ENCODE measurements at regions not wholly inside any gene's neighbourhood (a gene's known extent, or its start where the extent isn't known, plus 50 kb on each side); places are given as distances from the start of the nearest gene placed in this dataset.

DNA sequence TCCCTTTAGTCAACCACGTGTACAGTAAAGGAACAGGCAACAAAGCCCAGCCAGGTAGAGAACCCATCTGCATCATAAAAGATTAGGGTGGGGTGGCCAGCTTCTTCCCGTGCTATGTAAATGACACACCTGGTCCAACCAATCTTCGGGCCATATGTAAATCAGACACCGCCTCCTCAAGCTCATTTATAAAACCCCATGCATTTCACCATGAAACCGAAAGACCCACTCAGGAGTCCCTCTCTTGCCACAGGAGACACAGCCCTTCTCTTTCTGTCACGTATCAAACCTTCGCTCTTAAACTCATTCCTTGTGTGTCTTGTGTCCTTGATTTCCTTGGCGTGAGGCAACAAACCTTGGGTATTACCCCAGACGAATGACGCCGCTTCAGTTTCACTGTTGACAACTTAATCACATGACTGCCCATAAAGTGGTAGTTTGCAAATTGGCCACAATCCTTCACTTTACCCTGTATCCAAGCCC lies 59.8 kb upstream of the TBPL2 start:
- DNase-seq: no peak

DNA sequence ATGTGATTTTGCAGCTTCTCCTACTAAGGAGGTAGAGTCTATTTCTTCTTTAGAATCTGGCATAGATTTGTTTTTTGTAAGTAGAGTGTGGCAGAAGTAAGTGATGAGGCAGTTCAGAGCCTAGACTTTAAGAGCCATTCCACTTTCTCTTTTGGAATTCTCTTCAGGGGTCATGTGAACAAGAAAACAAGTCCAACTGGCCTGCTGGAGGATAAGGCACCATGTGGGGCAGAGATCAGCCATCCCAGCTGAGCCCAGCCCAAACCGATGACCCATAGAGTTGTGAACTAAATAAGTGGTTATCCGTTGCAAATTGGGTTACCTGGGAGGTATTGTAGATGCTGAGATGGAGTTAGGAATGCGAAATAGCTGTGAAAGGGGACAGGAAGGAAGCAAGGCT lies 60.3 kb upstream of the TBPL2 start:
- no peak for DNase-seq

DNA sequence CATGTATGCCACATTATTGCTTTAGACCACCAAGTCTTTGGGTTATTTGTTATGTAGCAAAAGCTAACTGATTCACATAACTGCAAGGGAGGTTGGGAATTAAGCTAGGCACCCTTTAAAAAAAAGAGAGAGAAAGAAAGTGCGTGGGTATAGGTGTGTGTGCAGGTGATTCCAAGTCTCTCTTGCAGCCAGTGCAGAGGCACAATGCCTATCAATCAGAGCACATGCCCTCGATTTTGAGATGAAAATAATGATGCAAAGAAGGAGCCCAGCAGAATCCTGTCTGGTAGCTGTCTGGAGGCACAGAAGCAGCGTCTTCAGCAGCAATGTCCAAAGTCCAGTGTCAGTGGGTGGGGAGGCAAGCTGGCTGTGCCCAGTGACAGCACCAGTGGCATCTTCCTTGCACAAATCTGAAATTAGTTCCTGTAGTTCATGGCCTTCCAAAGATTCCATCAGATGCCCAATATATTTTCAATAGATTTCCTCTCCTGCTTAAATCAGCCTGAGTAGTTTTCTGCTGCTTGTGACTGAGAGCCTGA lies 62.4 kb upstream of the TBPL2 start:
- no peak for DNase-seq

DNA sequence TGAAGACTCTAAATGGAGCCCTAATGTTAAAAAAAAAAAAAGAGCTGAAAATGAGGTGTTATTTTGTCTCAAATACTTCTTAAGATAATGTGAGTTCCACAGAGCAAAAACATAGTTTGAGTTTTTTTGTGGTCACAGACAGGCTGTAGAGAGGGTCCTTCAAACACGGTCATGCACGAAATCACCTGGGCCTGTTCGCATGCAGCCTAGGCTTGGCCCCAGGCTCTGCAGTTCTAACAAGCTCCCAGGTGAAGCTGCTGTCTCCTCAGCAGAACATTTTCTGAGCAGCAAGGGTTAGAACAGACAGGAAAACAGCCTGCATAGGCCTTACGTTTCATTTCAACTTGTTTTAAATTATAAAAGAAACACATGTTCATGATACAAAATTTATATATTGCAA lies 65.4 kb upstream of the TBPL2 start:
- no peak for DNase-seq

DNA sequence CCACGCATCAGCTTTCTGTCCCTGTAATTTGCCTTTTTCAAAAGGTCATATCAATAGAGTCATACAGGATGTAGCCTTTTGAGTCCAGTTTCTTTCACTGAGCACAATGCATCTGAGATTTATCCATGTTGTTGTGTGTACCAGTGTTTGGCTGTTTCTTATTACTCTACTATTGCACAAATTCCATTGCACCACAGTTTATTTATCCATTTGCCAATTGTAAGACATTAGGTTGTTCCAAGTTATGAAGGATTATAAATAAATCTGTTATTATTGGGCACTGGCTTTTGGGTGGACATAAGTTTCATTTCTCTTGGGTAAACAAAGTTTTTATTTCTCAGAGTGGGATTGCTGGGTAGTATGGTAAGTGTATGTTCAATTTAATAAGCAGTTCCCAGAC lies 68.3 kb upstream of the TBPL2 start:
- no peak for DNase-seq

DNA sequence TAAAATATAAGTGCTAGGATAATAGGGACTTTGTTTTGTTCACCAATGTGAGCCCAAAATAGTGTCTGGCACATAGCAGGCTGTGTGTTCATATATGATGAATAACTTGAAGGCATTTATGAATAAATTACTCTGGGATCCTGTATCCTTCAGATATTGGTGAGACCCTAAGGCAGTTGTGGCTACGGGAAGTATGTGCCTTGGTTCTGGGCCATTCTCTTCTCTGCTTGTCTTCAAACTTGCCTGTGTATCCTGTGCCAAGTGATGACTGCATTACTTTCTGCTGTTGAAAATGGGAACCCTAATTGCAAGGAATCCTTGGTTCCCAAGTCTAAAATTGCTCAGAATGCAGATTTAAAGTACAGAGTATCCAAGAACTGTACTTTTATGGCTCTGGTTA lies 67.6 kb upstream of the KTN1 start:
- no peak for DNase-seq

DNA sequence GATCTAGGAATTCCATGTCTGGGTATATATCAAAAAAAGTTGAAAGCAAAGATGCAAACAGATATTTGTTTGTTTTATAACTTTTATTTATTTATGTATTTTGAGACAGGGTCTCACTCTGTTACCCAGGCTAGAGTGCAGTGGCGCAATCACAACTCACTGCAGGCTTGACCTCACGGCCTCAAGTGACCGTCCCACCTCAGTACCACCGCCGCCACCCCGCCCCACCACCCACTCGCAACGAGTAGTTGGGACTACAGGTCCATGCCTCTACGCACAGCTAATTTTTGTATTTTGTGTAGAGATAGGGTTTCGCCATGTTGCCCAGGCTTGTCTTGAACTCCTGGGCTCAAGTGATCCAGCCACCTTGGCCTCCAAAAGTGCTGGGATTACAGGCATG lies 66.5 kb upstream of the KTN1 start:
- no peak for DNase-seq

DNA sequence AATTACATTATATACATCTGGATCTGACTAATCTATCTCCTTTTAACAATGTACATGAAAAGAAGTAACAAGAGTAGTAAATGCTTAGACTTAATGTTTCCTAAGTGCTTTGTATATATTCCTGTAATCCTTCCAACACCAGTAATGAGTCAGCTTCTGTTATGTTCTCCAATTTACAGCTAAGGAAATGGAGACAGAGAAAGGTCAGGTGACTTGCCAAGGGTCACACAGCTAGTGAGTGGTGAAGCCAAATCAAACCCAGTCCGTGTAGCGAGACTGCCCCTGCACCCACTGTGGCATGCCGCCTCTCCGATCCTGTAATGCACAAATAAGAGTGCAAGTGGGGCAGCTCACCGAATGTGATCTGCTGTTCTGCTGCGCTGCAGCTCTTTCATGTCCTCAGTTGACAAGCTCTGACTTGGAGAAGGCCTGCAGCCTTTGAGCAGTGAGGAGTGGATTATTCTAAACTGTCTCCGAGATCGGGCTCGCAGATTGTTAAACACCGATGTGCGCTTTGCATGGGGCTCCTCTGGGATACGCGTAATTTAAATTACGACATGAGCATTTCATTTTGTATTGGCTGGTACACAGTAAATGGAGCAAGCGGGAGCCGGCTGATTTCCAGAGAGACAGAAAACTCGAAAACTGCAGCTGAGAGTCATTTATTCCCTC lies 65.1 kb upstream of the KTN1 start:
- peak; percentile 66 for DNase-seq

DNA sequence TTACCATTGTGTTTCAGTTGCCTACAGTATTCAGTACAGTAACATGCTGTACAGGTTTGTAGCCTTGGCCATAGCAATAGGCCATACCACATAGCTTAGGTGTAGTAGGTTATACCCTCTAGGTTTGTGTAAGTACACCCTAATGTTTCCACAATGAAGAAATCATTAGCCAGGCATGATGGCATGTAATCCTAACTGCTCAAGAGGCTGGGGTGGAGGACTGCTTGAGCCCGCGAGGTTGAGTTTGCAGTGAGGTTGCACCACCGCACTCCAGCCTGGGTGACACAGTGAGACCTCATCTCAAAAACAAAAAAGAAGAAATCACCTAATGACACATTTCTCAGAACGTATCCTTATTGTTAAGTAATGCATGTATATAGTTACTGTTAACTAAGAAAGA lies 63.2 kb upstream of the KTN1 start:
- no peak for DNase-seq

DNA sequence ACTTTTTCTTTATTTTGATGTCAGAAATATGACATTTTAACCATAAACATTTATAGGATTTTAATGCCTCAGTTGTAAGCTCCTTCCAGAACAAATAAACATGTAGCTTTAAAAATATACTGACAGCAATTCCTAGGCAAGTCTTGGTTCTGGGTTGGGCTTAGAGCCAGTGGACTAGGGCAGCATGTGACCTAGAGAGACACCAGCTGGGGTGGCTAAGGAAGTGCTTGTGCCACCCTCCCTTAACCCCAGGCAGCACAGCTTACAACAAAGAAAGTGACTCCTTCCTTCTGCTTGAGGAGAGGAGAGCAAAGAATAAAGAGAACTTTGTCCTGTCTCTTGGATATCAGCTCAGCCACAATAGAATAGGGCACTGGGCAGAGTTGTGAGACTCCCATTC lies 61.6 kb upstream of the KTN1 start:
- no peak for DNase-seq

DNA sequence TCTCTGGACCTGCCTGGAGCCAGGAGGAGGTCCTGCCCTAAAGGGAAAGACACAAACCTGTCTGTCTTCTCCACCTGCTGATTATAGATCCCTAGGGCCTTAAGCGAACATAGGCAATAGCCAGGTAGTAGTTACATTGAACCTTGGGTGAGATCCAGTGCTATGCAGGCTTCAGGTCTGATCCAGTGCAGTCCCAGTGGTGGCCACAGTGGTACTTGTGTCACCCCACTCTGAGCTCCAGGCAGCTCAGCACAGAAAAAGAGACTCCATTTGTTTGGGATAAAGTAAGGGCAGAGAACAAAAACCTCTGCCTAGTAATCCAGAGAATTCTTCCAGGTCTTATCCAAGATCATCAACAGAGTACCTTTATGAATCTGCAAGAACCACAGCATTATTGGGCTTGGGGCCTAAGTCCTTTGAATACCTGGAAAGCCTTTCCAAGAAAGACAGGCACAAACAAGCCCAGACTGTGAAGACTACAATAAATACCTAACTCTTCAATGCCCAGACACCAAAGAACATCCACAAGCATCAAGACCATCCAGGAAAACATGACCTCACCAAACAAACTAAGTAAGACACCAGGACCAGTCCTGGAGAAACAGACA lies 60.4 kb upstream of the KTN1 start:
- no peak for DNase-seq

DNA sequence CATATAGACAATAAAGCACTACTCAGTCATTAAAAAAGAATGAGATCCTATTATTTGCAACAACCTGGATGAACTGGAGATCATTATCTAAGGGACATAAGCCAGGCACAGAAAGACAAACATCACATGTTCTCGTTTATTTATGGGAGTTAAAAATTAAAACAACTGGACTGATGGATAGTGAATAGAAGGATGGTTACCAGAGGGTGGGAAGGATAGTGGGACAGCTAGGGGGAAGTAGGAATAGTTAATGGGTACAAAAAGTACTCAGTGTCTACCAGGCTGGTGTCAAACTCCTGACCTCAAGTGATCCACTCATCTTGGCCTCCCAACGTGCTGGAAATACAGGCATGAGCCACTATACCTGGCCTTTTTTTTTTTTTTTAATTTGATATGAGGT lies 56.7 kb upstream of the KTN1 start:
- no peak for DNase-seq
